ENCODE measurements at regions not wholly inside any gene's neighbourhood (a gene's known extent, or its start where the extent isn't known, plus 50 kb on each side); places are given as distances from the start of the nearest gene placed in this dataset.

GRCh38 chr2:236872981-236873380, 212.7 kb upstream of the COPS8 start:
- Histone ChIP-seq H2BK120ac (ENCODE audit: low read depth, low read length) (no peak overlapping the region), H3K9ac (ENCODE audit: low read length) (no peak overlapping the region), H3K56ac (ENCODE audit: low read length) (no peak overlapping the region), H3K4me3 (ENCODE audit: low read length) (no peak overlapping the region), H3K79me1 (ENCODE audit: low read length) (no peaks in the 10 kb centered on the region), H3K4me1 (ENCODE audit: control insufficient read depth, low read depth, low read length) (no peaks in the 10 kb centered on the region), H3K36me3 (ENCODE audit: control insufficient read depth, insufficient read depth, low read length) (no peaks in the 10 kb centered on the region), H3K23ac (ENCODE audit: low read length) (no peak overlapping the region), H2BK15ac (replicated peaks; ENCODE audit: low read depth) (no peak overlapping the region), H3K27me3 (ENCODE audit: insufficient read depth, low read length, poor library complexity) (no peaks in the 10 kb centered on the region), H2AK5ac (ENCODE audit: low read length) (no peak overlapping the region), H3K4ac (ENCODE audit: low read depth, low read length) (no peak overlapping the region), H4K5ac (ENCODE audit: low read length) (no peak overlapping the region), H4K8ac (ENCODE audit: low read depth, low read length) (no peak overlapping the region), H3K4me2 (ENCODE audit: low read length) (no peak overlapping the region), H3K27ac (ENCODE audit: low read depth, low read length) (no peak overlapping the region), H3K18ac (ENCODE audit: low read length) (no peak overlapping the region), H2BK5ac (ENCODE audit: low read length) (no peak overlapping the region), H3K79me2 (ENCODE audit: control insufficient read depth, insufficient read depth, low read length) (no peaks in the 10 kb centered on the region)
- WGBS (ENCODE audit: extremely low coverage, insufficient coverage, low lambda C conversion rate), result no CpG with 5 or more reads among the region's 7 CpGs
- no peak for DNase-seq

GRCh38 chr2:236873636-236874035, 212.1 kb upstream of the COPS8 start:
- WGBS (ENCODE audit: extremely low coverage, insufficient coverage, low lambda C conversion rate), result no CpG with 5 or more reads among the region's 4 CpGs

GRCh38 chr2:236874866-236875481, 210.7 kb upstream of the COPS8 start:
- Histone ChIP-seq H3K79me2 (ENCODE audit: control insufficient read depth, insufficient read depth, low read length) (no peaks in the 10 kb centered on the region), H2BK120ac (ENCODE audit: low read depth, low read length) (no peak overlapping the region), H2AK5ac (ENCODE audit: low read length) (no peak overlapping the region), H3K4me1 (ENCODE audit: control insufficient read depth, low read depth, low read length) (no peaks in the 10 kb centered on the region), H3K9ac (ENCODE audit: low read length) (no peak overlapping the region), H4K5ac (ENCODE audit: low read length) (no peak overlapping the region), H3K4me2 (ENCODE audit: low read length) (no peak overlapping the region), H3K4me3 (ENCODE audit: low read length) (no peak overlapping the region), H3K4ac (ENCODE audit: low read depth, low read length) (no peak overlapping the region), H4K8ac (ENCODE audit: low read depth, low read length) (no peak overlapping the region), H3K18ac (ENCODE audit: low read length) (no peak overlapping the region), H3K36me3 (ENCODE audit: control insufficient read depth, insufficient read depth, low read length) (no peaks in the 10 kb centered on the region), H3K27me3 (ENCODE audit: insufficient read depth, low read length, poor library complexity) (no peaks in the 10 kb centered on the region), H2BK15ac (replicated peaks; ENCODE audit: low read depth) (no peak overlapping the region), H3K79me1 (ENCODE audit: low read length) (no peaks in the 10 kb centered on the region), H3K56ac (ENCODE audit: low read length) (no peak overlapping the region), H3K27ac (ENCODE audit: low read depth, low read length) (no peak overlapping the region), H3K23ac (ENCODE audit: low read length) (no peak overlapping the region), H2BK5ac (ENCODE audit: low read length) (no peak overlapping the region)
- DNase-seq, result no peak
- no CpG with 5 or more reads among the region's 3 CpGs for WGBS (ENCODE audit: extremely low coverage, insufficient coverage, low lambda C conversion rate)

More at GRCh38 chr2:236873636-236874035, 212.1 kb upstream of the COPS8 start:
- no peak overlapping the region for H2BK15ac ChIP-seq (replicated peaks; ENCODE audit: low read depth)
- H3K4ac ChIP-seq (ENCODE audit: low read depth, low read length), result no peak overlapping the region
- H3K4me2 ChIP-seq (ENCODE audit: low read length), result no peak overlapping the region
- H3K27ac ChIP-seq (ENCODE audit: low read depth, low read length), result no peak overlapping the region
- no peak overlapping the region for H2BK120ac ChIP-seq (ENCODE audit: low read depth, low read length)
- no peaks in the 10 kb centered on the region for H3K36me3 ChIP-seq (ENCODE audit: control insufficient read depth, insufficient read depth, low read length)
- no peak overlapping the region for H4K8ac ChIP-seq (ENCODE audit: low read depth, low read length)
- no peak overlapping the region for H3K56ac ChIP-seq (ENCODE audit: low read length)
- H4K5ac ChIP-seq (ENCODE audit: low read length), result no peak overlapping the region
- no peak overlapping the region for H3K9ac ChIP-seq (ENCODE audit: low read length)
- no peak overlapping the region for H2AK5ac ChIP-seq (ENCODE audit: low read length)
- no peaks in the 10 kb centered on the region for H3K79me2 ChIP-seq (ENCODE audit: control insufficient read depth, insufficient read depth, low read length)
- H3K79me1 ChIP-seq (ENCODE audit: low read length), result no peaks in the 10 kb centered on the region
- no peak overlapping the region for H2BK5ac ChIP-seq (ENCODE audit: low read length)
- no peak overlapping the region for H3K4me3 ChIP-seq (ENCODE audit: low read length)
- H3K18ac ChIP-seq (ENCODE audit: low read length), result no peak overlapping the region
- no peak overlapping the region for H3K23ac ChIP-seq (ENCODE audit: low read length)
- no peaks in the 10 kb centered on the region for H3K27me3 ChIP-seq (ENCODE audit: insufficient read depth, low read length, poor library complexity)
- DNase-seq, result no peak
- H3K4me1 ChIP-seq (ENCODE audit: control insufficient read depth, low read depth, low read length), result no peaks in the 10 kb centered on the region

- Histone ChIP-seq H4K8ac (ENCODE audit: low read depth, low read length) (no peak overlapping the region), H3K79me2 (ENCODE audit: control insufficient read depth, insufficient read depth, low read length) (no peaks in the 10 kb centered on the region), H2AK5ac (ENCODE audit: low read length) (no peak overlapping the region), H3K23ac (ENCODE audit: low read length) (no peak overlapping the region), H4K5ac (ENCODE audit: low read length) (no peak overlapping the region), H3K4me3 (ENCODE audit: low read length) (no peak overlapping the region), H3K56ac (ENCODE audit: low read length) (no peak overlapping the region), H2BK5ac (ENCODE audit: low read length) (no peak overlapping the region), H3K27ac (ENCODE audit: low read depth, low read length) (no peak overlapping the region), H3K36me3 (ENCODE audit: control insufficient read depth, insufficient read depth, low read length) (no peaks in the 10 kb centered on the region), H3K18ac (ENCODE audit: low read length) (no peak overlapping the region), H3K27me3 (ENCODE audit: insufficient read depth, low read length, poor library complexity) (no peaks in the 10 kb centered on the region), H3K4ac (ENCODE audit: low read depth, low read length) (no peak overlapping the region), H3K9ac (ENCODE audit: low read length) (no peak overlapping the region), H2BK120ac (ENCODE audit: low read depth, low read length) (no peak overlapping the region), H2BK15ac (replicated peaks; ENCODE audit: low read depth) (no peak overlapping the region), H3K79me1 (ENCODE audit: low read length) (no peaks in the 10 kb centered on the region), H3K4me1 (ENCODE audit: control insufficient read depth, low read depth, low read length) (no peaks in the 10 kb centered on the region), H3K4me2 (ENCODE audit: low read length) (no peak overlapping the region)
- no CpG with 5 or more reads among the region's 16 CpGs for WGBS (ENCODE audit: extremely low coverage, insufficient coverage, low lambda C conversion rate)
- DNase-seq, result no peak
Measured at GRCh38 chr2:236875906-236876505, 209.7 kb upstream of the COPS8 start.

- Histone ChIP-seq H3K4me1 (ENCODE audit: control insufficient read depth, low read depth, low read length) (no peaks in the 10 kb centered on the region), H3K79me1 (ENCODE audit: low read length) (no peaks in the 10 kb centered on the region), H3K4ac (ENCODE audit: low read depth, low read length) (no peak overlapping the region), H2AK5ac (ENCODE audit: low read length) (no peak overlapping the region), H3K27ac (ENCODE audit: low read depth, low read length) (no peak overlapping the region), H3K56ac (ENCODE audit: low read length) (no peak overlapping the region), H3K36me3 (ENCODE audit: control insufficient read depth, insufficient read depth, low read length) (no peaks in the 10 kb centered on the region), H4K8ac (ENCODE audit: low read depth, low read length) (no peak overlapping the region), H3K79me2 (ENCODE audit: control insufficient read depth, insufficient read depth, low read length) (no peaks in the 10 kb centered on the region), H2BK15ac (replicated peaks; ENCODE audit: low read depth) (no peak overlapping the region), H2BK120ac (ENCODE audit: low read depth, low read length) (no peak overlapping the region), H2BK5ac (ENCODE audit: low read length) (no peak overlapping the region), H3K23ac (ENCODE audit: low read length) (no peak overlapping the region), H3K27me3 (ENCODE audit: insufficient read depth, low read length, poor library complexity) (no peaks in the 10 kb centered on the region), H3K18ac (ENCODE audit: low read length) (no peak overlapping the region), H3K4me2 (ENCODE audit: low read length) (no peak overlapping the region), H3K9ac (ENCODE audit: low read length) (no peak overlapping the region), H3K4me3 (ENCODE audit: low read length) (no peak overlapping the region), H4K5ac (ENCODE audit: low read length) (no peak overlapping the region)
- DNase-seq, result no peak
- WGBS (ENCODE audit: extremely low coverage, insufficient coverage, low lambda C conversion rate), result no CpG with 5 or more reads among the region's 4 CpGs
Measured at GRCh38 chr2:236876642-236877041, 209.0 kb upstream of the COPS8 start.

- no peak overlapping the region for H2BK5ac ChIP-seq (ENCODE audit: low read length)
- H3K79me1 ChIP-seq (ENCODE audit: low read length), result no peaks in the 10 kb centered on the region
- no peaks in the 10 kb centered on the region for H3K79me2 ChIP-seq (ENCODE audit: control insufficient read depth, insufficient read depth, low read length)
- H3K27ac ChIP-seq (ENCODE audit: low read depth, low read length), result no peak overlapping the region
- H3K18ac ChIP-seq (ENCODE audit: low read length), result no peak overlapping the region
- no peaks in the 10 kb centered on the region for H3K4me1 ChIP-seq (ENCODE audit: control insufficient read depth, low read depth, low read length)
- H2AK5ac ChIP-seq (ENCODE audit: low read length), result no peak overlapping the region
- H3K36me3 ChIP-seq (ENCODE audit: control insufficient read depth, insufficient read depth, low read length), result no peaks in the 10 kb centered on the region
- H3K9ac ChIP-seq (ENCODE audit: low read length), result no peak overlapping the region
- H3K27me3 ChIP-seq (ENCODE audit: insufficient read depth, low read length, poor library complexity), result no peaks in the 10 kb centered on the region
- no peak for DNase-seq
- no peak overlapping the region for H3K23ac ChIP-seq (ENCODE audit: low read length)
- H2BK15ac ChIP-seq (replicated peaks; ENCODE audit: low read depth), result no peak overlapping the region
- H4K8ac ChIP-seq (ENCODE audit: low read depth, low read length), result no peak overlapping the region
- H3K4ac ChIP-seq (ENCODE audit: low read depth, low read length), result no peak overlapping the region
- no peak overlapping the region for H3K4me3 ChIP-seq (ENCODE audit: low read length)
- no peak overlapping the region for H2BK120ac ChIP-seq (ENCODE audit: low read depth, low read length)
- WGBS (ENCODE audit: extremely low coverage, insufficient coverage, low lambda C conversion rate), result no CpG with 5 or more reads among the region's 2 CpGs
- no peak overlapping the region for H3K4me2 ChIP-seq (ENCODE audit: low read length)
- no peak overlapping the region for H3K56ac ChIP-seq (ENCODE audit: low read length)
- no peak overlapping the region for H4K5ac ChIP-seq (ENCODE audit: low read length)
Measured at GRCh38 chr2:236877972-236878371, 207.7 kb upstream of the COPS8 start.

Measured in mesendoderm (in vitro differentiated cells).